GM12864 (cell line): ENCODE measurements at regions not wholly inside any gene's neighbourhood (a gene's known extent, or its start where the extent isn't known, plus 50 kb on each side); places are given as distances from the start of the nearest gene placed in this dataset.

ENCODE experiments used
- DNase-seq: peaks from one replicate; pipeline ENCODE4 v3.0.0-alpha.2; 2011; ENCODE audit warnings: low read depth
- H3K4me3 ChIP-seq: 2 replicates; pipeline ENCODE4 v1.5.1; 2011; ENCODE audit warnings: mild to moderate bottlenecking, low read depth, low read length, control low read depth
- TF ChIP-seq, protein P1 (sequence below): IDR thresholded peaks from 2 replicates; pipeline ENCODE4 v1.5.1; 2011; ENCODE audit warnings: low read depth, mild to moderate bottlenecking, moderate library complexity, low read length, control low read depth, inconsistent platforms; ENCODE audit errors: missing control alignments

DNA sequence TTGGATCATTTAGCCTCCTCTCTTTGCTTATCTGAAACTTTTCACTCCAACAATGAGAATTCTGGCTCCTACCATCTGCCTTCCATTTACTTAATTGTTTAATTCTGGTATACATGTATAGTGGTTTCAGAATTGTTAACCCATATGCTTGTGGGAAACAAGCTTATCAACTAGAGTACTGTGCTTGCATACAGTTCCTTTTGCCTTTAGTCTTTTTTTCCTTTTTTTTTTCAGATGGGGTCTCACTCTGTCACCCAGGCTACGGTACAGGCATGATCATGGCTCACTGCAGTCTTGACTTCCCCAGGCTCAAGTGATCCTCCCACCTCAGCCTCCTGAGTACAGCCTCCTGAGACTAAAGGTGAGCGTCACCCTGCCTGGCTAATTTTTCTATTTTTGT is 153.8 kb upstream of the LHX5 start:
- TF ChIP-seq, protein P1, sequence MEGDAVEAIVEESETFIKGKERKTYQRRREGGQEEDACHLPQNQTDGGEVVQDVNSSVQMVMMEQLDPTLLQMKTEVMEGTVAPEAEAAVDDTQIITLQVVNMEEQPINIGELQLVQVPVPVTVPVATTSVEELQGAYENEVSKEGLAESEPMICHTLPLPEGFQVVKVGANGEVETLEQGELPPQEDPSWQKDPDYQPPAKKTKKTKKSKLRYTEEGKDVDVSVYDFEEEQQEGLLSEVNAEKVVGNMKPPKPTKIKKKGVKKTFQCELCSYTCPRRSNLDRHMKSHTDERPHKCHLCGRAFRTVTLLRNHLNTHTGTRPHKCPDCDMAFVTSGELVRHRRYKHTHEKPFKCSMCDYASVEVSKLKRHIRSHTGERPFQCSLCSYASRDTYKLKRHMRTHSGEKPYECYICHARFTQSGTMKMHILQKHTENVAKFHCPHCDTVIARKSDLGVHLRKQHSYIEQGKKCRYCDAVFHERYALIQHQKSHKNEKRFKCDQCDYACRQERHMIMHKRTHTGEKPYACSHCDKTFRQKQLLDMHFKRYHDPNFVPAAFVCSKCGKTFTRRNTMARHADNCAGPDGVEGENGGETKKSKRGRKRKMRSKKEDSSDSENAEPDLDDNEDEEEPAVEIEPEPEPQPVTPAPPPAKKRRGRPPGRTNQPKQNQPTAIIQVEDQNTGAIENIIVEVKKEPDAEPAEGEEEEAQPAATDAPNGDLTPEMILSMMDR, result no peak
- no peak for DNase-seq
- no peak overlapping the region for H3K4me3 ChIP-seq

DNA sequence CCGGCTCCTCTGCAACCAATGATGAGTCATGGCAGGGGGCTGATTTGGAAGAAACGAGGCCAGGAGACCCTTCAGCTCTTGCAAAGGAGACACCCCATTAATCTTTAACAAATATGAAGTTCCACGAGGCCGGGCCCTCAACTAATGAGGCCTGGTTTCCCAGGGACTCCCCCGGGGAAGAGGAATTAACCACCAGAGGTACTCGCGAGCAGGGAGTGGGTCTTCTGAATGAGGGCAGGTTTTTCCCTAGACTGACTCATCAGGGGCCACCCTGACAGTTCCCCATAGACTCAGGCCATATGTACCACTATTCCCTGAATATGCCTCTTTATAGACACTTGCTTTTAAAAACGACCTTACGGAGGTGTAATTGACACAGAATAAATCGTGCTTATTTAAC is 150.7 kb upstream of the LHX5 start:
- DNase-seq, result no peak
- TF ChIP-seq, protein P1, result no peak
- H3K4me3 ChIP-seq, result no peak overlapping the region

DNA sequence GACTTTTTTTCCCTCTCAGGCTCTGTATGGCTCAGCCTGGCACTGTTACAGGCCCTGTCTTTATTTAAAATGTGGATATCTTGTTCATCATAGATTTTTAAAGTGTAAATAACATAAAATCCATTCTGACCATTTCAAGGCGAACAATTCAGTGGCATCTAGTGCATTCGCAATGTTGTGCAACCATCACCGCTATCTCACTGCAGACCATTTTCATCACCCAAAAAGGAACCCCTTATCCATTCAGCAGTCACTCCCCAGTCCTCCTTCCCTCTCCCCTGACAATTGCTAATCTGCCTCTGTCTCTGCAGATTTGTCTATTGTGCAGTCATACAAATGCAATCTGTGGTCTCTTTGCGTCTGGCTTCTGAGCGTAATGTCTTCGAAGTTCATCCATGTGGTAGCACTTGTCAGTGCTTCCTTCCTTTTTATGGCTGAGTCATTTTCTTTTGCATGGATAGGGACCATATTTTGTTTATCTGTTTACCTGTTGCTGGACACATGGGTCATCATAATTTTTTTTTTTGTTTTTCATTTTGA is 148.8 kb upstream of the LHX5 start:
- no peak for DNase-seq
- TF ChIP-seq, protein P1, result no peak
- H3K4me3 ChIP-seq, result no peak overlapping the region

DNA sequence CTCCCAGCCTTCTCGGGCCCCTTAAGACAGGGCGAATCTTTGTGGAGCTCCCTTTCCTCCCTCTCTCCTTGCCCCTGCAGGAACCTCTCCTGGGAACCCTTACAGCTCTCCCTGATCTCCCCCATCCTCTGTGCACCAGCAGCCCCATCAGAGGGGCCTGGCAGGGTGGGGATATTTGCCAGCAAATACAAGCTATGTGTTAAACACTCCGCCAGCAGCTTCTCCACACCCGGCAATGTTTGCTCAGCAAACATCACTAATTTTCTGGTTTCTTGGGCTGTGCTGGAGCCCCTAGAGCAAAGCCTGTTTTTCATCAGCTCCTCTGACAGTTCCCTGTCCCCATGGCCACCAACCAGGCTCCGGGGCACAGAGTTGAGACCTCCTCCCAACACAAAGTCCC is 147.5 kb upstream of the LHX5 start:
- no peak overlapping the region for H3K4me3 ChIP-seq
- TF ChIP-seq, protein P1, result no peak
- no peak for DNase-seq

DNA sequence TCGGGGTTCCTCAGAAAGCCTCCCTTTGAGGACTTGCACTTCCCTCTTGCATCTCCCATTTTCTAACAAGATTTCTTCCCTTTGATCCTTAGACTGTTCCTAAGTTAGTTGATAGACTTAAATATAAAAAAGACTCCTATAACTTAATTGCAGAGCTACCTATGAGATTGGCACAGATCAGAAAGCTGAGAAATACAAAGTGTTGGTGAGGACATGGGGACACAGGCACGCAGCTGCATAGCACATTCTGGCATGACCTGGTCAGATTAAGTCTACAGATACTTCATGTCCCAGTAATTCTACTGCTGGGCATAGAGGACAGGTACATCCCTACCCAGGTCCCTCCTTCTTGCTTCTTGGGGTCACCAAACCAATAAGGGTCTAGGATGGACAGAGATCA is 141.7 kb upstream of the LHX5 start:
- no peak for DNase-seq
- TF ChIP-seq, protein P1, result no peak
- no peak overlapping the region for H3K4me3 ChIP-seq

DNA sequence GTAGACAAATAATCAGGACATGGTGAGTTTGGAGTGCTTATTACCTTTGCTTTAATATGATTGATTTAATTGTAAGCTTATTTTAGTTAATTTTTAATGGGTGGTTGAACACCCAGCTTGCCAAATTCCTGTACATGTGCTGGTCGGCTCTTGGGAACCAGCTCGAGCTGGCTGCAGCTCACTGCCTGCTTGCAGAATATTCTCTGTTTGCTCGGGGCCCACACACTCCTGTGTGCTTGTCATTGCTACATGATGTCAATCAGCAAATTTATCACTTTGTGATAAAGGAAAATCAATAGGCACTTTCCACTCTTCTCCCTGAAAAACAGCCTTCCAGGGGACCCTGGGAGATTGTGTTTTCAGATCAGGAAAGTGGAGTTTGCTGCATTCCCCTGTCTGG is 141.1 kb upstream of the LHX5 start:
- DNase-seq, result no peak
- no peak overlapping the region for H3K4me3 ChIP-seq
- TF ChIP-seq, protein P1, result no peak

DNA sequence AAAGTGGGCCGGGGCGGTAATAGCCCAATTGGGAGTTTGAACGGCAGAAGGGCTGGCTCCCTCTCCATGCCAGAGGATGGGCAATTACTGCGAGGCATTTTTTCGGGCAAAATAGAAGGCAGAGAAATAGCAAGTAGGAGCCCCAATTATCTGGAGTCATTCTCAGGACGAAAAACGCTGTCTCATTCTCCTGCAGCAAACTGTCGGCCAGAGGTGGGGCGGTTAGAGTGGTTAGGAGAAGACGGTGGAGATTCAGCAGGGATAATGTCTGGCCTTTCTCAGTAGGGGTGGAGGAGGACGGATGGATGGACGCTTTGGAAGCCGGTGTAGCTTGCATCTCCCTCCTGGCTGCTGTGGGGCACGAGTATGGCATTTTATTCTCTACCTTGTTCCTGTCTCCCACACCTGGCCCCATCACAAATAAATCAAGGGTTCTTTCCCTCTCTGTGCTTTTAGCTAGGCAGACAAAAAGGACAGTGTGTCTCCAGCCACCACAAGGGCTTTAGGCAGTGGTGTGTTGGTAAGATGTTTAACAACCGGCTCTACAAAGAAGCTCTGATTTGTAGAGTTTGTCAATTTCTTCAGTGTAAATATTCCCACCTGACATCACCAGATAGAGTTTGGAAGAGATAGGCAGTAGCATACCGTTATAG is 140.5 kb upstream of the LHX5 start:
- TF ChIP-seq, protein P1, result no peak
- no peak overlapping the region for H3K4me3 ChIP-seq
- no peak for DNase-seq
